ENCODE measurements at regions not wholly inside any gene's neighbourhood (a gene's known extent, or its start where the extent isn't known, plus 50 kb on each side); places are given as distances from the start of the nearest gene placed in this dataset.

DNA sequence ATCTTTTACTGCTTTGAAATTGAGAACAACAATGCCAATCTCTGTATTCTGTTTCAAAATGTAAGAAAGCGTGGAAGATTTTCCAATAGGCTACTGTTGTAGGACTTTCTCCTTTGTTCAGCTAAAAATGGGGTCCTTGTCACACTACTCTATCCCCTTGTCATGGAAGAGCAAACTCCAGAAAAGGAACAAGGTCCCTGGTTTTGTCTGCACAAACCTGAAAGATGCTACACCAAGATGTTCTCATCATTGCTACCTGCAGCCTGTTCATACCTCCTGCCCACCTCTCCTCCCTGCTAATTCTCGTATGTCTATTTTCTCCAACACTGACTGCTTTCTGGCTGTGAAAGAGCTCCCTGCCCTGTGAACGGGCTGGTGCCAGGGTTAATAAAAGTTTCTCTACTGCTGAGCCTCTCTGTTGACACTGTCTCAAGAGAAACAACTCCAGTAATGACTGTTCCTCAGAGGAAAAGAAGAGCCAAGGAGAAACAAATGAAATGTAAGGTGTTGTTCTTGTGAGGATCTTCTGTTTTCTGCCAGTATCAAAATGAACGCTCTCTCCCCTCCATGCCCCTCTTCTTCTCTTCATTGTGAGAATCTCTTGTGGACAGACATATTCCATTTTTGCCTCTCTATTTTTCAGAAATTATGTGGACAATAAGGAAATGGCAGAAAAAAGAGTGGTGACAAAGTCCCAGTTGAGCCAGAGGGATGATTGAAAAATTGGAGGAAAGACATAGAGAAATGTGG, 287.1 kb downstream of the ADGB start:
- no peak for DNase-seq (ENCODE audit: low spot score)
- intact Hi-C loops (cut with DNase I), result no loop called here

DNA sequence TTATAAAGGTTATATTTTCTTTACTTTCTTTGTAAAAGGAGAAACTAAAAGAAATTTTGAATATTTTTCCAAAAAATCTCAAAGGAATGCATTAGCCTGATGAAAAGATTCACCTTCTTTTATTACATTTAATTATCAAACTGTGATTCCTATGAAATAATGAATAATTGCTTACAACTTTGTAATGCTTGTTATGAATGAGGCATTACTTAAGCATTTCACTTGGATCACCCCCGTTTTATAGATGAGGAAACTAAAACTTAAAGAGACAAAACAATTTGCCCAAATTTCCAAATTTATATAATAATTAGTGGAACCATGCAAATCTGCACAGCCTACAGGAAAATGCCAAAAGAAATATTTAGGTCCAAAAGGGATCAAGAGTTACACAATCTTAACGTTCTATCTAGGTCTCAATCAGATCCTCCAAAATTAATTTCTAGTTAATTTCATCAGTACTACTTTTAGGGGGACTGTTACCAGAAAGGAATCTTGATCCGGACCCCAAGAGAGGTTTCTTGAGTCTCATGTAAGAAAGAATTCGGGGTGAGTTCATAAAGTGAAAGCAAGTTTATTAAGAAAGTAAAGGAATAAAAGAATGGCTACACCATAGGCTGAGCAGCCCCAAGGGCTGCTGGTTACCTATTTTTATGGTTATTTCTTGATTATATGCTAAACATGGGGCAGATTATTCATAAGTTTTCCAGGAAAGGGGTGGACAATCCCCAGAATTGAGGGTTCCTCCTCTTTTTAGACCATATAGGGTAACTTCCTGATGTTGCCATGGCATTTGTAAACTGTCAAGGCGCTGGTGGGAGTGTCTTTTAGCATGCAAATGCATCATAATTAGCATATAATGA, 288.0 kb downstream of the ADGB start:
- no peak for DNase-seq (ENCODE audit: low spot score)
- intact Hi-C loops (cut with DNase I), result no loop called here

DNA sequence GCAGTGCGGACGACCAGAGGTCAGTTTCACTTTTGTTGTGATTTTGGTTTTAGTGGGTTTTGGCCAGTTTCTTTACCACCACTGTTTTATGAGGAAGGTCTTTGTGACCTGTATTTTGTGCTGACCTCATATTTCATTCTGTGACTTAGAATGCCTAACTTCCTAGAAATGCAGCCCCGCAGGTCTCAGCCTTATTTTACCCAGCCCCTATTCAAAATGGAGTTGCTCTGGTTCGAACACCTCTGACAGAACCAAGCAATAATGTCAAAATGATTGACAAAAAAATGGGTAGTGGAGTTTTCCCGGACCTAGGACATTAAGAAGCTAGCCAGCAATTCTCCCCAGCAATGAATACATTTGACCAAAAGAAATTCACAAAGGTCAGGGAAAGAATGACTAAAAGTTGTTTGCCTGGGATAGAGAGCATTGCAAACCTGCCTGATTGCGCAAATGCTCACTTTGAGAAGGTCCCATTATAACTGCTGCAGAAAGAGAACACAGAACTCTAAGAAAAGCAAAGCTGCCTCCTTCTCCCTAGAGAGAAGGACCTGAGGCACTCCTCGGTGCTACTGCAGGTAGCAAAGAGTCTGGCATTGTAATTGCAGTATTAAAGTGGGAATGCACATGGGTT, 288.8 kb downstream of the ADGB start:
- intact Hi-C loops (cut with DNase I), result no loop called here

DNA sequence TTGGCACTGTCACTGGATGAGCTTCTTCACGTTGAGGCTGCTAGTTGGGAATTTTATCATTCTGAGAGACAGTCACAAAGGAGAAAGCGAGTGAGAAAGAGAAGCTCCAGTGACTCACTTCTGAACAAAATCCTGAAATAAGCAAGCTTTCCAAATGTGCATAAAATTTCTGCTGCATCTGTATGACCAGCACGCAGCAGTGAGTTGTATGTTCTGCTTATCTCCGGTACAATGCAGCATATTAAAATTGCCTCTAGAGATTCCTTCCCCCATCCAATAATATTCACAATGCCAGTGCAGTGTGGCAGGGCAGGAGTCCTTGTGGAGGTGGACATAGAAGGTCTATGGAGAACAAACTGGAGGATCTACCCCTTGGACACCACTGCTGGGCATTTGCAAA, 290.5 kb downstream of the ADGB start:
- DNase-seq (ENCODE audit: low spot score), result no peak
- intact Hi-C loops (cut with DNase I), result no loop called here

More for the DNA sequence above, 288.8 kb downstream of the ADGB start:
- no peak for DNase-seq (ENCODE audit: low spot score)

DNA sequence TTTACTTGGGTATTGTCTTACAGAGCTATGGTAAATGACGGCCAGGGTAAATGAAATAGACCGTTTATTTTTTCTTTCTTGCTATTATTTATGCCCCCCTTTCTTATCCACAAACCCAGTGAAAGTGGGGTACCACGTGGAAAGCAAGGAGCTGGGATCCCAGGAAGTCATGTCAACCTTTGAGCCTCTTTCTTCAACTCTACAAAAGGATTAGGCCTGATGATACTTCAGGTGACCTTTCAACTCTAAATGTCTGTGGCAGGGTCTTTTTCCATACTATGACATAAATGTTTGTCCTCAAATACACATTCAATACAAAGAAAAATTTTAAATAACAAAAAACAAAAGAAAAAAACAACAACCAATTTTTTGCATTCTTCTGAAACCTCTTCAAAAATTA, 291.4 kb downstream of the ADGB start:
- no peak for DNase-seq (ENCODE audit: low spot score)
- intact Hi-C loops (cut with DNase I), result no loop called here

DNA sequence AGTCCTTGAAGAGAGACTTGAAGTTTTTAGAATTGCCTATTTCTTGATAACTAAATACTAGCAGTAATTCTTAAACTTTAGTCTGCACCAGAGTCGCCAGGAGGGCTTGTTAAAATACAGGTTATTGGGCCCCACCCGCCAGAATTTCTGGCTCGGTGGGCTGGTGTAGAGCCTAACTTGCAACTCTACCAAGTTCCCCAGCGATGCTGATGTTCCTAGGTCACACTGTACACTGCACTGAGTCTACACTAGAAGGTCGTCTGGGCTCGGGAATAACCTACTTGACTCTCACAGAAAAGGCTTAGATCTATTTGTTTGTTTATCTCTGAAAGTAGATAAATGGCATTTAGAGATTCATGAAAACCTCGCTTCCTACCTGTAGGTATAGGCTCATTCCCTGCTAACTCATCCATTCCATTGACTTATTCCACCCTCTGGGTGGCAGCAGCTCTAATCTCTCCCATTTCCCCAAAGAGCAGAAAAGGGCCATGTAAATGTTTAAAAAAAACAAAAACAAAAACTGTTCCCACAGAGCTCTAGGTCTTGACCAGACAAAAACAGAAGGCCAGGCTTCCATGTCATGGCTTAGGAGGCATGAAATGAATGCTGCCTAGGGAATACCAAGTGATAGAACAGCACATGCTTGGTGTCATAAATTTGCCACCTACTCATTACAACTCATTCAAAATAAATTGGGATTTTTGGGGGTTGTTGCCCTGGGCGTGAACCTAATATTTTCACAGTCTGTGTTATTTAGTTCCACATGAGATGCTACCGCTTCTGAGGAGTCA, 292.1 kb downstream of the ADGB start:
- no peak for DNase-seq (ENCODE audit: low spot score)
- intact Hi-C loops (cut with DNase I), result no loop called here

DNA sequence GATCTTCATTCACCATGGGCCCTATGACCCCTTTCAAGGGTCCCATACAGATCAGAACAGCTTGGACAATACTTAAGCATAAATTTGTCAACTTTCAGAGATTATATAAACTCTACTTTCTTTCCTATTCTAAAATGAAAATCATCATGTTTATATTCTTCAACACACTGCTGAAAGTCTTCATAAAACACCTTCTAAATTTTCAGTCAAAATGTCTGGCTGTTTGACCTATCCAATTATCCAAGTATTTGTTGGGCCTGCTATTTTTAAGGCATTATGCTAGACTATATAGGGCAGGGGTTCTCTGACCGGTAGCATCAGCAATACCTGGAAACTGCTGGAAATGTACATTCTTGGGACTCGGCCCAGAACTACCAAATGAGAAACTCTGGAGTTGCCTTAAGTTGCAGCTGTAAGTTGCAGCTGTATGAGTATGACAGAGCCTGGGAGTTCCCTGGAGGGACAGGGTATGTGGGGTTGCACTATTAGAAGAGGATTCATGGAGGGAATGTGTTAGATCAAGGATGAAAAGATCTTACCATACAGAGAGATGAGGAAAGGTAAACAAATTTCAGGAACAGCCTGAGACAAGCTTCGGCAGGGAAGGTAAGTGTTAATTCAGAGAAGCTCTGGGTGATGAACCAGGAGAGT, 293.0 kb downstream of the ADGB start:
- intact Hi-C loops (cut with DNase I), result no loop called here

DNA sequence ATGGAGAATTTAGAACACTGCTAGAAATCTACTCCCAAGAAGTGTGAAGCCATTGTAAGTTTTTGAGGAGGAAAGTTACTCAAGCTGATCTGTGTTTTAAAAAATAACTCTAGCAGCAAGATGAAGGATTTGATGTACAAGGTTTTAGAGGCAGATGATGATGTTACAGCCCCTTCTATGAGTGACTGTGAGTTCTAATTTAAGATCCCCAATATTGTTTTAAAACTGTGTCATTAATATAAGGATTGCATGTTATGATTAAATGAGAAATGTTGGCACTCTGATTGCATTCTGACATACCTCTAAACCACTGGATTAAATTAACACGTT, 293.5 kb downstream of the ADGB start:
- DNase-seq (ENCODE audit: low spot score), result no peak
- intact Hi-C loops (cut with DNase I), result no loop called here

More for the DNA sequence above, 293.0 kb downstream of the ADGB start:
- DNase-seq (ENCODE audit: low spot score), result no peak

DNA sequence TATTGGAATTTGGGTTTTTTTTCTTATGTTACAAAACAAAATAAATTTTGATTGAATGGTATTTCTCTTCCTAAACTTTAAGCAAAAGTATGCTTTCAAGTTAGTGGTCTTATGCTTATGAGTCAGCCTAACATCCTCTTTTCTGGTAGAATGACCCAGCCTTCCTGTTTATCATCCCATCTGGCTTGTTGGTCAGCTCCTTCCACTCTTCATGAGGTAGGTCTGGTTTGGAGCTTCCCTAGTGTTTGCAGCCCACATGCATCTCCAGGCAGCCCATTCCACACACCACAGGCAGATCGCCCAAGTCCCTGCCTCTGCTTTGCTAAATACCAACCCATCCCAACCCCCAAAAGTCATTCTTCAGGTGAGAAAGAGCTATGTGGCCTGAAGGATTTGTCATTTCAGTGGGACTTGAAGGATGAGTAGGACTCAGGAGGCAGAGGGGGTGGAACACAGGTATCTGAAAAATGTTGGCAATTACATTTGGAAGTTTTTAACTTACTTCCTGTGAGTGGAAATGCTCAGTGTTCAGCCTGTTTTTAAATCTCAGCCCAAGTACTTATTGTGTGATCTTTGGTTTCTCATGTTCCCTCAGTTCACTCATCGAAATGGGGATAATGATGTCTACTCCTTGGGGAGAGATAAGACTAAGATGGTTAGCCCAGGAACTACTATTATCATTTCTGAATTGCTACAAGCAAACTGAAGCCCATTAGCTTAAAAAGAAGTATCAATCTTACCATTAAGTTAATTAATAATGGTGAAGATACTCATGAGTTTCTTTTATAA, 294.0 kb downstream of the ADGB start:
- DNase-seq (ENCODE audit: low spot score), result no peak
- intact Hi-C loops (cut with DNase I), result no loop called here

DNA sequence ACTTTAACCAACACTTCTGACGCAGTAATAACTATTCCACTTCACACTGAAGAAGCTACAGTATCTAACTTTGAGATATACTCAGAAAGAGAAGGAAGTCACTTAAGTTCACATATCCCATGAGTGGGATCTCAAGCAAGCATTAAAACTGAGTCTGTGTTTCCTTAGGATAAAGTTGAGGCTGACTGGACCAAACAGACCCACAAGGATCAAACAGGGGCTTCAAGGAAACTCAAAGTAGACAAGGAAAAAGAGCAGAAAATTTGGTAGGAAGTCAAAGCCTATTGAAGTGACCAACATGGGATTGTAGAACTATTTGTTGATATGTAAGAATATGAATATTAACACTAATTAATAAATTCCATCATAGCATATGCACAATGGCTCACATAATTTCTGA, 294.9 kb downstream of the ADGB start:
- no peak for DNase-seq (ENCODE audit: low spot score)
- intact Hi-C loops (cut with DNase I), result no loop called here

DNA sequence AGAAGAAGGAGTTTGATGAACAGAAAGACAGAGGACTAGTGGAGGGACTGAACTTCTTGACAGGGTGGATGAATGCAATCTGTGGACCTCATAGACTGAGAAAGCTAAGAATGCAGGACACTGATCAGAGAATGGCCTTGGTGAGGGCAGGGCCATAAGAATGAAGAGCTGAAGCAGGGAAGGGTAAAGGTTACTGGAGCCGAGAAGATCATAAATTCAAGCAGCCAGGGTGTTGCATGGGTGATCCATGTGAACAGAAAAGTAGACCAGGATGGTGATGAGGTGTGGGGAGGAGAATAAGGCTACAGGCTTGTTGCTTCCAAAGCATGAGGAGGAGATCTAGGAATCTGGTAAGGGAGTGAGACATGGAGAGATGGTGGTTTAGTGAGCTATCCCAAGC, 295.9 kb downstream of the ADGB start:
- intact Hi-C loops (cut with DNase I), result no loop called here
- no peak for DNase-seq (ENCODE audit: low spot score)

DNA sequence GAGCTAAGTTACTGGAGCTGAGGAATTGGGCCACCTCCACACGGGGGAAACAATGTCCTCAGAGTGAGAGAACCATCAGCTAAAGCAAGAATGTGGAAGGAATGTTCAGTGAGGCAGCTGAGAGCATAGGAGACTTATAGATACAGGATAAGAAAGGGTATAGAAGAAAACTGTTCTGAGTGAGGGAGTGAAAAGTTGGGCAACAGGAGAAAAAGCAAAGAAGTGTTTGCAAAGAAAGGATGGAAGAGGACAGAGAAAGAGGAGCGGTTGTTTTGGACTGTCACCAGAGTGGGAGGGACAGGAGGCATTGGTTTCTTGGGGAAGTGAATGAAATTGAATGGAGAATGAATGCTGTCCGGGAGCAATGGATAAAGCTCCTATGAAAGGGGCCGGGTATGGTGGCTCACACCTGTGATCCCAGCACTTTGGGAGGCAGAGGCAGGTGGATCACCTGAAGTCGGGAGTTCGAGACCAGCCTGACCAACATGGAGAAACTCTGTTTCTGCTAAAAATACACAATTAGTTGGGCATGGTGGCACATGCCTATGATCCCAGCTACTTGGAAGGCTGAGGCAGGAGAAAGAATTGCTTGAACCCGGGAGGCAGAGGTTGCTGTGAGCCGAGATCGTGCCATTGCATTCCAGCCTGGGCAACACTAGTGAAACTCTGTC, 296.5 kb downstream of the ADGB start:
- no peak for DNase-seq (ENCODE audit: low spot score)
- intact Hi-C loops (cut with DNase I), result no loop called here

DNA sequence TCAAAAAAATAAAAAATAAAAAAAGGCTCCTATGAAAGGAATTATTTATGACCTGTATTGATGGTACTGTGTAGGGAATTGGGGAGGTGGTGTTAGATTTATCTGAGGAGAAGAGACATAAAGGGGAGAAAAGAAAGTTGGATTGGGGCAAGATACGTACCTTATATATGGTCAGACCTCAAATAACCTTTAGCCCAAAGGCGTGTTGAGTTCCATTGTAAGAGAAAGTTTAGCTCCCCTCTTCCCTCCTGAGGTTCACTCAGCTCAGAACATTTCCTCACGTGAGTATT, 296.9 kb downstream of the ADGB start:
- DNase-seq (ENCODE audit: low spot score), result no peak
- intact Hi-C loops (cut with DNase I), result no loop called here

DNA sequence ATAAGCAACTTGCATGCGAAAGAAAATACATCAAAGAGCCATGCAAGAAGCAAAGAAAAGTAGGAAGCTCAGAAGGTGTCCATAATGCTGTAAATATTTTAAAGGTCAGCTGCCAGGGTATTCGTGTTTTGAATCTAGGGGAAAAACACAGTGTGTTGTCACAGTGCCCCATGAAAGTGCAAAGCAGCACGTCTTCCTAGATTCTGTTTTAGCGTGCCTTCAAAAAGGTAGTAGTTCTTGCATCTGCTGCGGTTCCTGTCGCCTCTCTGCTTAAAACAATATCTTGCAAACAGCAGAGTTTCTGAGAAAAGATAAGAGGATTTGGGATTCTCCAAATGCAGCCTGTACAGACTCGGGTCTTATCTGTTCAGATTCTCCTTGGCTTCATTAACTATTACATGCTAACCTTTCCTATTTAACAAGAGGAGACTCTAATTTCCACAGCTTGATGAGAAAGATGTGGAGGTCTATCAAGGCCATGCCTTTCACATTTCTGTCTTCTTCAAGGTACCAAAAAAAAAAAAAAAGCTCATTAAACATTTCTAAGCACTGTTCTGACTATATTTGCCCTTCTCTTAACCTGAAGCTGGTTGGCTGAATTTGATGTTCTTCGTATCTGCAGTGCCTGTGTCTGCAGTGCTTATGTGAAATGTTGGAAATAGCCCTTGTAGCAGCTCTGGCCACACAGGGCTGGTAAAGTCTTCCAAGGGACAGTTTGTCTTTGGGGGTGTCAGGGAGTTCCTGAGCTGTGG, 297.5 kb downstream of the ADGB start:
- DNase-seq (ENCODE audit: low spot score), result no peak

DNA sequence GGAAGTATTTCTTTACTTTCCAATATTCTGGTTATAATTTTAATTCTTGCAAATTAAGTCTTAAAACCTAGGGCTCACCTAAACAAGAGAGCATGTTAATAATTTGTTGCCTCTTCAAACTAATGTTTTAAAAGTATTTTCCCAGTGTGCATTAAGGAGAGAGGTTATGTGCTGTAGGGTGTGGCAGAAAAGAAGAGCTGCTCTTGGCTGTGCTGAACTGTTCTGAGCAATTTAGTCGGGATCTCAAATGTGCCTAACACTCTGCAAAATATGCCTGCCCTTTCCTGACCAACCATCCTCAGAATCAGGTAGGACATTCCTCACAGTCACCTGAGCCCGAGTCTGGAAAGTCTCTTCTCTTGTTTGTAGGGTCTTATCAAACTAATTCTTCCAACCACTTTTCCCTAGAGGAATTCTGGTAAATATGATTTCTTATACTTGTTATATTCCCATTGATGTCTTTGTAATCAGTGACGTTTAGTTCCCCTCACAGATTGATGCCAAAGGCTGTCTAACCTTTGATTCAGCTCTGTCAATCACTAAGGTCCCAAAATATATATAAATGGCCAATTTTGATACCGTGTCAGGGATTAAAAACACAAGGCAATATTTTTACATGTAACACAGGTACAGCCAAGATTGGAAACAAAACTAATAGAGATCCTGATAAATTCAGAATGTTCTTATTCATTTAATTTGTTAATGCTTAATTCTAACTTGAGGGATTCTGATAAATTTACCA, 298.4 kb downstream of the ADGB start:
- DNase-seq (ENCODE audit: low spot score), result no peak
- intact Hi-C loops (cut with DNase I), result no loop called here

More for the DNA sequence above, 297.5 kb downstream of the ADGB start:
- intact Hi-C loops (cut with DNase I), result no loop called here

DNA sequence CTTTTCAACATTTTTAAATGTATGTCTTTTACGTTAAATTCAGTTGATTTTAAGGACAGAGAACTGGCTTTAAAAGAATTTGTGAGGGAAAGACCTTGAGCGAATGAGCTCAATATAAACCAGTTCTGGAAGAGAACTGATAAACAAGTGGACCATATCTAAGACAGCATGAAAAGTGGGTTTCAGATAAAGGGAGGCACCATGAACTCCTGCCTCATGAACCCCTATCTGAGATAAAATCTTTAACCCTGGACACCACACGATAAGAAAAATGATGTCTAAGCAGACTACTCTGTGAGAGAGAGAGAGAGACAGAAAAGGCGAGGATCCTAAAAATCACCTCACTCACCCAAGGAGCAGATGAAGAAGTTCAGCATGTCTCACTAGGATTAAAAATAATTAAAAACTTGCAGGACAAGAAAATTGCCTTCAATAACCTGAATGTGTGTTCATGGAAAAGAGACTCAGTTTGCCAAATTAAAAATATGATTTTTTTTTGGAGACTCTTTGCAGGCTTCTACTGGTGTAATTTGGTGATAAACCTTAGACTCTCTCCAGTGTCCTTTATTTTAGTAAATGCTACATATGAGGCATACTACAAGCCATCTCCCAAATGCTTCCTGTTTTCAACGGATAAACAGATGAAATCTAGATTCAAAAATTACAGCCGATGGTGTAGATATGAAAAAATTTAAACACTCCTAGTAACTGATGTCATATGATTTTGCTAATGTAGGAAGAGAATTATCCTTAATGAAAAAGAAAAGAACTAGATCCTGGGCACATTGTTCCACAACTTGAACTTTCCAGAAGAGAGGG, 299.5 kb downstream of the ADGB start:
- no peak for DNase-seq (ENCODE audit: low spot score)

More for the DNA sequence above, 299.5 kb downstream of the ADGB start:
- intact Hi-C loops (cut with DNase I), result no loop called here
